ENCODE measurements at regions not wholly inside any gene's neighbourhood (a gene's known extent, or its start where the extent isn't known, plus 50 kb on each side); places are given as distances from the start of the nearest gene placed in this dataset.
"Not testable (repeated sequence)": the region's sequence is repeated elsewhere in the genome, so short reads cannot be mapped to it uniquely, and the experiment has no call there.

DNA sequence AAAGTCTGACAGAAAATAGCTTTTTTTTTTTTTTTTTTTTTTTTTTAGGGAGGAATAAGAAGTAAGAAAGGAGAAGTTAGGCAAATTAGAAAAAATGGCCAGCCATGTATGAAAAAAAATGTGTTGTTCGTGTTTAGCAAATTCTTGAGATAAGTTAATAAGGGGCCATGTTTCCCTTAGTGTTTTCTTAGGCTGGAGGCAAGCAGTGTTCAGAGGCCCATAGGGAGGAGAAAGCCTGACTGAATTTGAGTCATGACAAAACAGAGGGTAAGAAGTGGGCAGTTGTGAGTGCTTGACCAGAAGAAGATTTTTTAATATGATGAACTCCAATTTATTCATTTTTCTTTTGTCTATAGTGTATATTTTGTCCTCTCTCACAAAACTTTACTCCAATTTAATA is 766.4 kb downstream of the FAM181B start:
- no peak for DNase-seq

DNA sequence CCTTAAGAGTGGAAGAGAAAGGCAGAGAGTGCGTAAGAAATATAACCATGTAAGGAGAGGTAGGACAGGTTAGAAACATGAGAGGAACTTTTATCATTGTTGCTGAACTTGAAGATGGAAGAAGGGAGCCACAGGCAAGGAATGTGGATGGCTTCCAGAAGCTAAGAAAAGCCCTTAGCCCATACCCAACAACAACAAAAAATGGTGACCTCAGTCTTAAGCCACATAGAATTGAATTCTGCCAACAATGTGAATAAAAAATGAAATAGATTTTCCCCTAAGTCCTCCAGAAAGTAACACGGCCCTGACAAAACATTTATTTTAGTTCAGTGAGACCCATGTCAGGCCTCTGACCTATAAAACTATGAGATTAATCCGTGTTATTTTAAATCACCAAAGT is 767.3 kb downstream of the FAM181B start:
- no peak for DNase-seq

DNA sequence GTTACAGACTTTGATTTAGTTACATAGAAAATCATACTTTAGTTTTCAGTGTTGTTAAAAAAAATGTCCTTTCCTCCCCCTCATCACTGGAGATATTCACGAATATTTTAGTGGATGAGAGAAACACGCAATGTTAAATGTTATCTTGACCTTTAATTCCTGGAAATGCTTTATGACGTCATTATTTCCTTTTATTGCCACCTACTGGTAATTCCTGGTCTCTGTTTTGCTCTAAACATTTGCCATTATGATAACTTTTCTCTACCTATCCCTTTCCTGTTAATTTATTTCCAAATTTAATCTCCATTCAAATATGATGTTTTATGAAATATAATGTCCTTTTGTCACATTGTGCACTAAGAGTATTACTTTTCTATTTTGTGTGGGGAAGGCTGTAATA is 770.6 kb downstream of the FAM181B start:
- no peak for DNase-seq

DNA sequence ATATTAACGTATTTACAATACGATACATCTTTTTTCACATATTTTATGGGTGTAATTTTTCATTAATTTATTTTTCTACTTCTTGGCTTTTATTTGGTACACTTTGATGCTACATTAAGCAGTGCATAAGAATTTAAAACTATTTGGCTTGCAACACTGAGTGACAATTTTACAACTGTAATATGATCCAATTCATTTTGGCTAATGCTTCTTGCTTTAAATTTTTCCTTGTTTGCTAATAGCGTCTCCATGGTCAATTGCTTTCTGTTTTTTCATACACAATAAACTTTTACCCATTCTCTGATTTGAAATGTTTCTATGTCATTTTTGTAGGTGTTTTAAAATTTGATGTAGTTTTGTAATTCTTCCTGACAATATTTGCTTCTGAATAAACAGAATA is 773.2 kb downstream of the FAM181B start:
- DNase-seq, result no peak

DNA sequence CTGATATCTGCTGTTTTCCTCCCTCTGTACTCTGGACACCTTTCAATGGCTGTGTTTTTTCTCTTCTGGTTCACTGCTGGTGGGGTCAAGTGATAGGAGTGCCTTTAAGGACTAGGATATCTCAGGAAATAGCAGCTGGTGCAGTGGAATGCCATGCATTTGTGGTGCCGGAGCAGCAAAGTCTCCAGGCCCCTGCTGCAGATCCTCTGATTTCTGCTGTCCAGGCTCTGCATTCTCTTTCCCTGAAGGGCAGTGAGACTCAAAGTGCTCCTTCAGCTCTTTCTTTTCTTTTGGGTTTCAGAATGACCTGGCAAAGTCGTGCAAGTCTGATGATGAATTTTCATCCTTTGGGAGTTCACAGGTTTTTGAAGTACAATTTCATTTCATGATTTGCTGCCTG is 774.3 kb downstream of the FAM181B start:
- DNase-seq, result no peak

DNA sequence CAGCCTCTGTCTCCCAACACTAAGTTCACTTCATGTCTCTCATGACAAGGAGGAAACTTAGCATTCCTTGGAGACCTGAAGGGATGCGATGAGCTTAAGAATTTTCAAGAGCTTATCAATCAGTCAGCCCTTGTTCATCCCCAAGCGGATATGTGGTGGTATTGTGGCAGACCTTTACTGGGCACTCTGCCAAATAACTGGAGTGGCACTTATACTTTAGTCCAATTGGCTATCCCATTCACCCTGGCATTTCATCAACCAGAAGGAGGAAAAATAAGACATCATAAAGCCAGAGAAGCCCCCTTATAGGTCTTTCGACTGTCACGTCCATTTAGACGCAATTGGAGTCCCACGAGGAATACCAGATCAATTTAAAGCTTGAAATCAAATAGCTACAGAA is 779.4 kb downstream of the FAM181B start:
- DNase-seq, result not testable (repeated sequence)

DNA sequence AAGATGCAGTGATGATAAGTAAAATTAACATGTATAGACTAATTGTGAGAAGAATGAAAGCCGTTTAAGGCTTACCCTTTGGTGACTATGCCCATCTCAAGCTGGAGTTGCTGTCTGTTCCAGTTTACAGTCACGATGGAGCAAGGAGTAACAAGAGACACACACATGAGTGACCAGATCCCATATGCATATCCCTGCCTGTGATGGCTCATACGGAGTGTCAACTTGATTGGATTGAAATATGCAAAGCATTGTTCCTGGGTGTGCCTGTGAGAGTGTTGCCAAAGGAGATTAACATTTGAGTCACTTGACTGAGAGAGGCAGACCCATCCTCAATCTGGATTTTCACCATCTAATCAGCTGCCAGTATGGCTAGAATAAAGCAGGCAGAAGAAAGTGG is 786.8 kb downstream of the FAM181B start:
- DNase-seq, result no peak

DNA sequence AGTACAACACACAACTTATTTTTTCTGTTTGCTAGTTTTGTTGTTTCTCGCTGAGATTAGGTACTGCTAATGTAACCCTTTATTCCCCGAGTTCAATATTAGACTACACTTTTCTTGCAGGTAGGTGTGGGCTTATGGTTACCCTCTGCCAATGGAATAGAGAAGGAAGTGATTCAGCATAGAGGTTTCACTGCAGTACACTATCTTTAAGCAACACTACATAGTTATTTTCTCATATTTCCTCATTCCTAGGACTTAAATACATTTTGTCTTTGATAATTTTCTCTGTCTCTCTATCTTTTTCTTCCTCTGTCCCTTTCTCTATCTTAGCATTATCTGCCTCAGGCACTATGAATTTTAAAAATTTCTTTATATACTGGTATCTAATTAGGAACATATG is 791.0 kb downstream of the FAM181B start:
- no peak for DNase-seq

DNA sequence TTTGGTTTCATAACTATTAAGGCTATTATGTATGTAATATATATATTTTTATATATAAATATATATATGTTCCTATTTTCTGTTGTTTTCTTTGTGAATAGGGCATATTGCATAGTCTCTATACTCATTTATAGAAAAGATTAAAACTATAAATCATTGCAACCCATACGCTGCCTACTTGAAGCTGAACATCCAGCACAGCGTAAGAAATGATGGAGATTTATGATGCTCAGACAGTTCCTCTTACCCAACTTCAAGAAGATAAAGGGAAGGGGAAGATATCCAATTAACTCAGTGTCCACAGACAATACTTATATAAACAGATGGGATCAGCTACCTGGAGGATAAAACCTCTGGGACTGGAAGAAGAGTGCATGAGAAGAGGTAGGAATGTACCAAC is 791.7 kb downstream of the FAM181B start:
- no peak for DNase-seq

DNA sequence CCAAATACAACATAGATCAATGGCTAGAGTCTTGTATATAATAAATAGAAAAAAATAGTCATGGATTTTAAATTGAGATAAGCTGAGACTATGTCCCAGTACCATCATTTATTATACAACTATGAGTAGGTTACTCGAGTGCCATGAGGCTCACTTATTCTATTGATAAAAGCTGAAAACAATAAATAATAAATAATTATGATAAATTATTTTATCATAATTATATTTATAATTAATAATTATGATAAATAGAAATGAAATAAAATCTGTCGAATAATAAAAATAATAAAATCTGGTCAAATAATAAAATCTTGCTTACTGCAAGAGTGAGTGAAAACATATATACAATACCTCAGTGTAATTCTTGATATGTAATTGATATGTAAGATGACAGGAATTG is 801.4 kb downstream of the FAM181B start:
- DNase-seq, result no peak

DNA sequence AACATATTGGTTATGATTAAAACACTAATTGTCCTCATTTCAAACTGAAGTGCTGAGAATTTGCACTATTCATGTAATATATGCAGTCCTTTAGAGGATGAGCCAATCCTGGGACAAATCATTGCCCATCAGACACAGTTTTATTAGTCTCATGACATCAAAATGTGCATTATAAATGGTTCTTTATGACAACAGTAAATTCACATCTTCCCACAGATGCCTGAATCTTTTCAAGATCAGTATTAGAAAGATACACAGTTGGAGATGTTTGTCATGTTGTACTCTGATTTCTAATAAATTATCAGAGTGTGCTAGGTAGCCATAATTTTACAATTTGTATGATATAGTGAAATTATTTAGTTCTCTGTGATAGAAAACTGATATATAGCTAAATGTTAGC is 813.5 kb downstream of the FAM181B start:
- no peak for DNase-seq

DNA sequence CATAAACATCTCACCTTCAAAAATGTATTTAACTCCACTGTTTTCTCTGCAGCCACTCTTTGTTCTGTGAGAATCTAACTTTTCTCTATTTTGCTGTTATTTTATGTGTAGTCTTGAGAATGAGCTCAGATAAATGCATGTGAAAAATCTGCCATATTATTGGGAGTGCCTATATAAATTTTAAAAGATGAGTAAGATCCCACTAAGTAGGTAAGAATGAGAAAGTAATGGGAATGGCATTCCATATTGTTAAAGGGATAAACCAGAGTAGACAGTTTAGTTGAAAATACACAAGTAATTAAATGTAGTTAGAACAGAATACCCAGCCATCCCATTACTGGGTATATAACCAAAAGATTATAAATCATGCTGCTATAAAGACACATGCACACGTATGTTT is 817.2 kb downstream of the FAM181B start:
- DNase-seq, result no peak

DNA sequence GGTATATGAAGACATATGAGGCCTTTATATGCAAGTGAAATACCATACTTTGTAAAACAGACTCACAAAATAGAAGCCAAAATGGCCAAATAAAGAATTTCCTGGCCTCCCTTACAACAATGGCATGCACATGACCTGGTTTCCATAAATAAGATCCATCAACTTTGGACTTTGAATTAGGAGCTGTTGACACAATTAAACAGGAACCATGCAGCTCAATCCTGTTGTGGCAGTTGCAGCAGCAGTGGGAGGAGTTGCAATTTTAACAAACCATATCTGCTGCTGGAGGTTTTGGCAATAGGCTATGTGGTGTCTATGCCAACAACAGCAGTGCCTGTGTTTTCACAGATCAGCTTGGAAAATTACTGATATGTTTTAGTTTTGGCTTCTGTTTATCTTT is 818.6 kb downstream of the FAM181B start:
- DNase-seq, result no peak

DNA sequence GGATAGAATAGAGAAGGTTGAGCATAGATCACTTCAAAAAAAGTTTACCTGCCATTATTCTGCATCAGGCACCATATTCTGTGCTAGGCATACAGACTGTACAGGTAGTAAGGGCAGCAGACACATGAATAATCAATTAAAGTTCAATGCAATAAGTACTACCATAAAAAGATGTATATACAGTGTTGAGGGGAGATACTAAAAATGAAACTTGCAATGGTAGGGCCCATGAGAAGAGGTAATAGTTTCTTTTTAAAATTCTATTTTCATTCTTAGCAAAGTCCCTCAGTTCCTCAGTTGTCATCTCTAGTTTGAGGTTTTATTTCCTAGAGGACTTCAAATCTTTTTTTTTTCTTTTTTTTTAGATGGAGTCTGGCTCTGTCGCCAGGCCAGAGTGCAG is 819.9 kb downstream of the FAM181B start:
- DNase-seq, result no peak

DNA sequence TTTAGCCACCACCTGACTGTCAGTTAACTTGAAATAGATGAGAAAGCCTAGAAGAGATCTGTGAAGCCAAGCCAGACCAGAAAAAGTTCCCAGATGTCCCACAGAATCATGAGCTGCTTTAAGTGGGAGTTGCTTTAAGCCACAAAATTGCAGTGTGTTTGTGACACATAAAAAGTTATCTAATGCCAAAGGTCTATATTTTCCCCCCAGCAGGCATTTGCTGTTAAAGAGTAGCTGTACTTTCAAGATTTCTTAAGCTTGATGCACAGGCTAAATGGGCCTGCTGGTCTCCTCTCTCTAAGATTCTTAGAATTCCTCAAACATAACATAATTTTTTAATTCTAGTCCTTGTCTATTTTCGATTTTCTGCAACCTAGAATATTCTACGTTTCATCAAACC is 825.7 kb downstream of the FAM181B start:
- no peak for DNase-seq

DNA sequence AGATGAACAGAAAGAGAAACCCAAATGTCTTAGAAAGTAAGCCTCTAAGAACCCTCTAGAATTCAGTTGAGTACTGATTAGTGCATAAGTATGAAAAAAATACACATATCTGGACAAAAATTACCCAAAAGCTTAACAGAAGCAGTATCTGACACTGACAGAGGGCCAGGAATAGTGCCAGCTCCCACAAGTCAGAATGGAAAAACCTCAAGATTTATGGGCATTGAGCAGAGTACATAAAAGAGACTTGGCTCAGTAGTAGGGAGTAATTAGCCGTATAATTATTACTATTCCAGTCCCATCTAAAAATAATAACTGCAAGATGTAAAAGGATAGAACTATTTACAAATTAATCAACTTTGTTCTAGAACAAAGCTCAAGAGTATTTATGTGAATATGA is 834.5 kb downstream of the FAM181B start:
- peak; percentile 50 for DNase-seq

DNA sequence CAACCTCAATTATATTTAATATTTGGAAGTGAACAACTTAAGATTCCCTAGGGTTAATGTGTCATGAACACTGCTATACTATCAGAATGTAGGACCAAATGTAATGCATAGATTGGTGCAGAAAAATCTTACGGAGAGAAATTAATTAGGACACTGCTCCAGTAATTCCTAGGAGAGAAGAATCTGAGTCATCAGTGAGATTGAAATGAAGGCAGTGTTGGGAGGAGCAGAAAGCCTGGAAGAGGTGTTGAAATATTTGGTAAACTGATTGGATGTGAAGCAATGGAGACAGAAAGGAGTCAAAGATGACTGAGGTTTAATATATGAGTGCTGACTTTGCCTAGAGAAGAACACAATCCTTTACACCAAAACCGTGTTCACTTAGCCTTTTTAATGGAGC is 836.0 kb downstream of the FAM181B start:
- no peak for DNase-seq

DNA sequence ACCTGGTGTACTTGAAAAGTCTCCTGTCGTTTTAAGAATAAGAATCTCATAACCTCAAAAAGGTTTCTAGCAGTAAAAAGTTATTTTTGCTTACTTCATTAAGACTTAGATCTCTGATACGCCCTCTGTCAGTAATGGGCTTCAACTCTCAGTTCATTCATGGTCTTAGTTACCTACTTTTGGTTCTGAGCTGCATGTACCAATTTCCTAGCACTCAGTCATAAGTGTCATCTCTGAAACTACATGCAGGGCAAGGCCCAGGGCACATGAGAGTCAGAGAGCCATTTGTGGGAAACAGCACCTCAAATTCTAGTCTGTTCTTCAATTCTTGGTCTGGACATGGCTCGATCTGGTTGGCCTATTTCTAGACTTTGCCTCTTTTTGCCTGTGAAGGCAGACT is 838.4 kb downstream of the FAM181B start:
- DNase-seq, result no peak

DNA sequence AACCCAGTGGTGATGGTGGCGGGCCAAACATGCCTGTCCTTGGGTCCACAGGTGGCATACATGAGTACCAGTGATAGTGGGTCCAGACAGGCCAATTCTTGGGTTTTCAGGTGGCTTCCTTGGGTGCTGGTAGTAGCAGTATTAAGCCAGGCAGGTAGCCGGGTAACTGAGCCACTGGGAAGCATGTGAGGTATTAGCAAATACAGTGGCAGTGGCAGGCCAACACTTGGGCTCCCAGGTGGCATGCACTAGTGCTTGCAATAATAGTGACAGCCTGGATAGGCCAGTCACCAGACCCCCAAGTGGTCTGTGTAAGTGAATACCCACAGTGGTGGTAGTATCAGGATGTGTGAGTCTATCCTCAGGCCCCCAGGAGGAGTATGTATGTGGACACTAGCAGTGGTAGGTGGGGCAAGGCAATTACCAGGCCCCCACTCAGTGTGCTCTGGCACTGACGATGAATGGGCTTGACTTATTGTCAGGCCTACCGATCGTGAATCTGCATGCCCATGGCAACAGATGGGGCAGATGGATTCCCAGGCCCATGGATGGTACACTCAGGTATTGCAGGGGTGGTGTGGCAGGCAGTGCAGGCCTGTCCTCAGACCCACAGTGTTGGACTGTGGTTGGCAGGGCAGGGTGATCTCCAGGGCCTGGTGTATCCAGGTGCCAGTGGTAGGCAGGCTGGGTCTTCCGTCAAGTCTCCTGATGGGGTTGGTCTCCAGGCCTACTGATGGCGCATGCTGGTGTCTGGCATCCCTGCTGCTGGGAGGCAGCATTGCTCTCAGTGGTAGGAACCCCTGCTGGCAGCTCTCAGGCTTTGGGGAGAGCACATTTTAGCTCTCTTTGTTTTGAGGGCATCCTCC is 840.7 kb downstream of the FAM181B start:
- DNase-seq, result no peak

DNA sequence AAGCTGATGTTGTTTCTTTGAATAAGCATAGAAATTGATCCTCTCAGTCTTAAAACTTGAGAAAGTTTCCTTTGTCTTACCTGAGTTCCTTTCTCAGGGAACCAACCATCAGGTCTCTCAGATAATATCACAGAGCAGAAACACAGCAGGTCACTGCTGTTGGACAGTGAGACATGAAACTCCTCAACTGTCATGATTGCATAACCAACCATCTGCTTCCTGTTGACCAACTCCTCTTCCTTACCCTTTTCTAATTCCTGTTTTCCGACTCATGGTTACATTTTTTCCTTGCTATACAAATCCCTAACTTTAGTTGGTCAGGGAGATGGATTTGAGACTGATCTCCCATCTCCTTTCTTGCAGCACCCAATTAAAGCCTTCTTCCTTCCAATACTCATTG is 845.3 kb downstream of the FAM181B start:
- no peak for DNase-seq

DNA sequence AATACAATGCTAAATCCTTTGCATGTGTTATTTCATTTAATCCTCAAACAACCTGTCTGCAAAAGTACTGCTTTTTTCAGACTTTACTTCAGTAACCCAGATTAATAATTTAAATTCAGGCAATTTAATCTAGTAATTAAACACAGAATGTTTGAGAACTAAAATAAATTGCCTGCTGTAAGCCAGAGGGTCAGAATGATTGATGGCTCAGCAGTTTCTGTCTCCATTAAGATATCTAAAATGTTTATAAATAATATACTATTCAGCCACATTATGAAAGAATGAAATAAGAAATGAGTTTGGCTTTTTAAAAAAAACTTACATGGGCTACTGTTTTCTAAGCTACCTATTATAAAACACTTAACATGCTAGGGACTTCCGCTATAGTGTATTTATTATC is 846.0 kb downstream of the FAM181B start:
- DNase-seq, result no peak

DNA sequence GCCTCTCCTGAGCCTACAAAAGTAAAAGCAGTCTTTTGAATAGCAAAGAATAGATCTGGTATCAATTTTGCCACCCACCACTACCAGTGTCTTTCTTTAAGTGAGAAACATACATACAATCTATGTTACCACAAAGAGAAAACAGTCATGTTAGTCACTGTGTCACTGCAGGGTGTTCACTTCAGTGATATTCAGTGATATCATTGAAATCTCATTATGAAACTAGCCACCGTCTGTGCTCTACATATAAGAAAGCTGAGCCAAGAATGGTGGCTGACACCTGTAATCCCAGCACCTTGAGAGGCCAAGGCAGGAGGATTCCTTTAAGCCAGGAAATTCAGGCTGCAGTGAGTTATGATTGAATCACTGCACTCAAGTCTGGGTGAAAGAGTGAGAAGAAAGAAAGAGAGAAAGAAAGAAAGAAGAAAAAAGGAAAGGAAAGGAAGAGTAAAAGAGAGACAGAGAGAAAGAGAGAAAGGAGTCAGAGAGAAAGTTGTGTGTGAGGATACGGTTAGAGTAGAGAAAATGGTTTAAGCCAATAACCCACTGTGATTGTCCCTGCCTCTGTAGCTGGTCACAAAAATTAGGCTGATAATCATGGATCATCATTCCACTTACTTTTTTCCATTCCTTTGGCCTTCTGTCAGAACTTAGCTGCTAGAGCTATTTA is 847.1 kb downstream of the FAM181B start:
- DNase-seq, result no peak

DNA sequence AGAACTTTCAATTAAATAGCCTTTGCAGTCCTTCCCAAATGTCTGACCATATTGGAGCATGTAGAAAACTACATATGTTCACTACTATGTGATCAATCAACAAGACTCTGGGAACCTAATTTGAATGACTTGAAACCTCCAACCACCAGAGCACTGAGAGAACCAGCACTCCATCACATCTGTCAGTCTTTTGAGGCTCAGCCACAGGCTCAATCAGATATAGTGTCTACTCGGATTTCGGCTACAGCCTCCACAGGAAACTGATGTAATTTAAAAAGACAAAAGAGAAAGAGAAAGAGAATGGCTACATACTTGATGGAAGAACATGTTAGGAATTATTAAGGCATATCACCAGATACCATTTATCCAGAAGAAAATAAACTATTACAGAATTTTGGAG is 859.0 kb downstream of the FAM181B start:
- no peak for DNase-seq

DNA sequence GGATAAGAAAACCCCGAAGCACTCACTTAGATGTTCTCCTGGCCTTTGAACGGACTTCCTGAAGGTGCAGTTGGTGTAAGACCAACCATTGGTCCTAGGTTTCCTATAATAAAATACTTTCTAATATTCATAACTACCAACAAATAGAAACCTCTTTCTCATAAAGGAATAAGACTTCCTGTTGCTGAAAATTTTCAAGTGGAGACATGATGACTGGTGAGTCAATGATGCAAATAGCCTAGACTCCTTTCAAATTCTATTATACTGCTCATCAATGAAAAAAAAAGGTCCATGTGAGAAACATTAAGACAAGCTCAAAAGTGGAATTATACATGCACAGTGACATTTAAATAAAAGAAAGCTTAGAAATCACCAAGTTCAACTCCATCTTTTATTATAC is 862.8 kb downstream of the FAM181B start:
- DNase-seq, result no peak

DNA sequence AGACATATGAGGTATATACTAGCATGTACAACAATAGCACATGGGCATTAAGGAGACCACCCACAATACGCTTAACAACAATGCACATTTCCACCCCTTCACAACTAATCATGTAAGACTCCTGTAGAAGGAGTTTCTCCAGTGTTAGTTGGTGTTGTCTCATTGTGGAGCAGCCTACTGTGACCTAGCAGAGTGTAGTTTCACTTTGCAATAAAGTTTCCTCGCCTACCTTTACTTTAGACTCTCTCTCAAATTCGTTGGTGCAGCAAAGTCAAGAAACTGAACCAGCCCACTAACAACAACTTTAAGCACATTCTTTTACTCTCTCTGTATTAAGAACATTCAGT is 863.6 kb downstream of the FAM181B start:
- no peak for DNase-seq

Measured in NCI-H1417 treated with DMSO at 0.1 percent for 48 hours (cell line).